HG03060 (cell line): ENCODE measurements at regions not wholly inside any gene's neighbourhood (a gene's known extent, or its start where the extent isn't known, plus 50 kb on each side); places are given as distances from the start of the nearest gene placed in this dataset.
"Not testable (repeated sequence)": the region's sequence is repeated elsewhere in the genome, so short reads cannot be mapped to it uniquely, and the experiment has no call there.

Experiments
- ATAC-seq: cut with Tn5 transposase; IDR thresholded peaks from one replicate; pipeline ENCODE4 v1.9.1; 2021; ENCODE audit warnings: low read depth, moderate number of reproducible peaks; ENCODE audit not compliant: unreplicated experiment

GRCh38 chr12:91897025-91897515, 248.6 kb downstream of the BTG1 start:
- ATAC-seq: no peak

DNA sequence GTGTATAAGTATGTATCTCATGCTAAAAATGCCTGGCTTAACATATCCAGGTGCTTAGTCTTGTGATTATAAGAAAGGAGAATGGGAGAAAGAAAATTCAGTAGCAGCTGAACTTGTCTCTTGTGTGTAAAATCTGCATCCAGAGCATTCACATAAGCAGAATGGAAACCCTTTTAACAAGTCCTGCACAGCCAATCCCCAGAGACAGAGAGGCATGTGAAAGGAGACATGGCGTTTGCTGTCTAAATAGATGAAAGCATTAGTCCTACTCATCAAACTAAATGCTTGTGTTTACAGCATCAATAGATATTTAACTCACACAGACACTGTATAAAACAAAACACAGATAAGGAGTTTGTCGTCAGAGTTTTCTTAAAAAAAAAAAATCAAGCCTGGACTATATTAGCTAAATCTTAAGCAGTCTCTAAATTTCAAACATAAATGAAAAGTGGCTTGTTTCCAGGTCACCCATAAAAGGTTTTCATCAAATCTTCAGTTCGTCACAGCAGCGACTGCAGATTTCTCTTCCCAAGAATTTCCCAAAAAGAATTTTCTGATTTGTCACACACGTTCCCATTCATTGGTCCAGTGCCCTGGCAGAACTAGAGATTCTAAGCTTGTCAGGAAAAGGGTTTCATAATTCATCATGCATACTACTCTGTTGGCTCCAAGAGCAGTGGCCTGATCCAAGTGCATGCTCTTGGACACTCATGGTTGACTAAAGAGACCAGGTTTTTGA, 249.2 kb downstream of the BTG1 start:
- ATAC-seq: no peak

DNA sequence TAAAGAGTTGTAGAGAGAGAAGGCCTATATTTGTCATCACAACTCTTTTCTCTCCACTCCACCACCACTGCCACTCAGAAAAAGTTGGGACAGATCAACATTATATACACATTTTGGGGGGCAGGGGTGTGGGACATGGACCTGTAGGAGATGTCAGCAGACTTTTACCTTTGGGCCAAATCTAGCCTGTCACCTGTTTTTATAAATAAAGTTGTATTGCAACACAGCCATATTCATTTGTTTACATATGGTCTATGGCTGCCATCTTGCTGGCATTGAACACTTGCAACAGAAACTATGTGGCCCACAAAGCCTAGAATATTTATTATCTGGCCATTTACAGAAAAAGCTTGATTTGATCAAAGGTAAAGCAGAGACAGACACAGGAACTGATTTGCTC, 250.7 kb downstream of the BTG1 start:
- ATAC-seq: no peak

DNA sequence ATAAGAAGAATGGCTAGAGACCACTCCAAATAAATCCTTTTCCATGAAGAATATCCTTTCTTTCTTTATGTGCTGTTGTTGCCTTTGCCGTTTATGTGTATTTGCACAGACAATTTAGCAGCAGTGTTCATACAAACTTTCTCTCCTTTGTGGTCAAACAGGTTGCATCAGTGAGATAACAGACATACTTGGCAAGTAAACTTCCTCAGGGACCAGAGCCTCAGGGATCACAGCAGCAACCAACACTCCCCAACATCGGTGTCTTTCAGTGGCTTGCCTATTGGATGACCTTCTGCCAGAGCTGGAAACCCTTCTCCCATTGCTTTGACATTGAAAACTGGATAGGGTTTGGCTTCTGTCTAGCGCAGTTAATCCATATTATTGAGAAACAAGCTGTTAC, 252.2 kb downstream of the BTG1 start:
- no peak for ATAC-seq

DNA sequence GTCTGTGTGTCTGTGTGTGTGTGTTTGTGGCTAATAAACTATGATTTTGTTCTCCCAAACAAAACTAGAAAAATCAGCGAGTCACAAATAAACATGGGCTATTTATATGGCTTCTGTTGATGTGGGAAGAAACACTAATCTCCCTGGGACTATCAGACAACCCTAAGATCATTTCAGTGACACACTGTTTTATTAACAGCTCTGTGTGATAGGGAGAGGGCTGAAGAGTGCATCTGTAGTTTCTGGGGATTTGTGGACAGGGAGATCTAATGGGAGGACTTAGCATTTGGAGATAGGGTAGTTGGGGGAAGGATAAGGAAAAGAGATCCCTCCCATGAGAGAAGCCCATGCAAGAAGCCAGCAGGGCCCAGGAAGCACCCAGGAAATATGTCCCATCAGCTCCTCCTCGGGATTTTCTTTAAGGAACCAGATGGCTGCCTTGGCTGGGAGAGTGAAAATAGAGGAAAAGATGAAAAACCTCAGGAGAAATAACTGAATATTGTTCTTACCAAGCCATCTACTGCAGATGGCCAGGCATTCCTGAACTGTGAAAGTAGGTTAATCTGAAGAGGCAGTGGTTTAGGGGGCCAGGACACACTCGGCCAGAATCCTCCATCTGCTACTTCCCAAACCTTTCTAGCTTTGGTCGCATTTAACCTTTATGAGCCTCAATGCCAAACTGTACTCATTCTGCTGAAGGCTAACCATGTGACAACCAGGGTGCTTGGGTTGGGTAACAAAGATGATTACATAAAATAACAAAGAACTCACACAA, 253.4 kb downstream of the BTG1 start:
- ATAC-seq: no peak

- no peak for ATAC-seq
These were observed 254.9 kb downstream of the BTG1 start for GRCh38 chr12:91890742-91891141.

DNA sequence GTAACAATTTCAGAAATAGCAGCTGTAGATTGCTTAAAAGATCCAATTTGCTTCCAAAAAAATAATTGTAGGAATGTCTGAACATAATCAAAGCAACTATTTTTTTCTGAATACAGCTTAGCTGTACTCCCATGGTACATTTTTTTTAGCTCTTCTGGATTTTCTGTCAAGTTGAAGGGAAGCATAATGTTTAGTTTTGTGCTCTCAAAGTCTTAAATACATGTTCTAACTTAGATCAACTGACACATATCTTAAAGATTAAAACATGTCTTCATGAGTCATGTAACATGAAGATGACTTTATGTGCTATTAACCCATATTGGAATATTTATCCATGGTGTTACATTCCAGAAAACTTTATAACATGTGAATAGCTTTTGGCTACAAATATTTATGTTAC, 255.7 kb downstream of the BTG1 start:
- ATAC-seq: no peak

DNA sequence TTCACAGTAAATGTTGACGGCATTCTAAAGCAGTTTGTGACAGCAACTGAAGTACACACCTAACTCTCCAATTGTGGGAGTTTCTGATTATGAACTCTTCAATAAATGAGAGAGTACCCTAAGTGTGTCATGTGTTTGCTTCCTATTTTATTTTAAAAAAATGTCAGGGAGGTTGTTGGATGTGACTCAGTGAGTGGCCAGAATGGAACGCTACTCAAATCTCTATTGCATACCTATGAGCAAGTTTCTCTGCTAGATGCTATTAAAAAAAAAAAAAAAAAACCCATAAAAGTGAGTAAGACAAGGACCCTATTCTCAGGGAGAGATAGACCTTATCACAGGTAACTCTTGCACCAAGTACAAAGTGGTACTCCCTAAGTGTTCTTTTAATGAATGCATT, 256.6 kb downstream of the BTG1 start:
- no peak for ATAC-seq

DNA sequence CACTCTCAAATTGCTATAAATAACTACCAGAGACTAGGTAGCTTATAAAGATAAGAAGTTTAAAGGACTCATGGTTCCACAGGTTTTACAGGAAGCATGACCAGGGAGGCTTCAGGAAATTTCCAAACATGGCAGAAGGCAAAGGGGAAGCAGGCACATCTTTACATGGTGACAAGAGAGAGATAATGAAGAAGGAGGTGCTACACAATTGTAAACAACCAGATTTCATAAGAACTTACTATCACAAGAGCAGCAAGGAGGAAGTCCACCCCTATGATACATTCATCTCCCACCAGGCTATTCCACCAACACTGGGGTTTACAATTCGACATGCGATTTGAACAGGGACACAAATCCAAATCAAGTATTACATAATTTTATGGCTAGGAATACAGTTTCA, 257.7 kb downstream of the BTG1 start:
- no peak for ATAC-seq

DNA sequence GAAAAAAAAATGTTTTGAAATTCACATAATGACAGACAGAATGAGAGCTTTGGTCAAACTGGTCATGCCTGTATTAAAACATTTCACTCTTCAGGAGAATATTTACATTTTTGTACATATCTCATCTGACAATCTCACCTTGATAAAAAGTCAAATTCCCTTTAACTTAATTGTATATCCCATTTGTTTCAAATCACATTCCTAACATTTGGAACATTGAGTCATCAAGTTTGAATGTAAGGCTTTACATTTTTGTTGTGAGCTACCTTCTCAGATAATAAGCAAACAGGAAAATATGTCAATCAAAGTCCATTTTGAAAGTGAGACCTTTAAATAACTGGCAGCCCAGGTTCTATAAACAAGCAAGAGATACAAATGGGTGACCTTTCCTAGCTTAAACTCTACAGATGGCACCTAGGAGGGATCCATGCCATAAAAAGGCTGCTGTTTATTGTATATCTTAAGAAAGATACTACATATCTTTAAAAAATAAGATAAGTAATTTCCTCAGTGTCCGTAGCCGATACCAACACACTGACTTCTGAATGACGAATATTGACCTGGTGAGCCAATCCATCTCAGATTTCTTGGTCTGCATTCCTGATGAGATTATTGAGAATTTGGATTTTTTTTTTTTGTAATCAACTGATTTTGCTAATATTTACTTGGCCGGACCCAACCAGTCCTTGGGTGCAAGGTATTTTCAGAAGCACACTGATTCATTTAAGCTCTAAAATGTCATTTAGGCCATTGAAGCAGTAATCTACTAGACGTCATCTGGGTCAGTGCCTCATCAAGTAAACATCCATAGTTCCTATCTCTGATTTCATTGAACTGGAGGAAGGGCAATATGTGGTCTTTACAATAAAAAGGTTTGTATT, 259.6 kb downstream of the BTG1 start:
- no peak for ATAC-seq

GRCh38 chr12:91884230-91884629, 261.4 kb downstream of the BTG1 start:
- no peak for ATAC-seq

- ATAC-seq: no peak
These were observed 261.8 kb downstream of the BTG1 start for GRCh38 chr12:91883811-91884210.

DNA sequence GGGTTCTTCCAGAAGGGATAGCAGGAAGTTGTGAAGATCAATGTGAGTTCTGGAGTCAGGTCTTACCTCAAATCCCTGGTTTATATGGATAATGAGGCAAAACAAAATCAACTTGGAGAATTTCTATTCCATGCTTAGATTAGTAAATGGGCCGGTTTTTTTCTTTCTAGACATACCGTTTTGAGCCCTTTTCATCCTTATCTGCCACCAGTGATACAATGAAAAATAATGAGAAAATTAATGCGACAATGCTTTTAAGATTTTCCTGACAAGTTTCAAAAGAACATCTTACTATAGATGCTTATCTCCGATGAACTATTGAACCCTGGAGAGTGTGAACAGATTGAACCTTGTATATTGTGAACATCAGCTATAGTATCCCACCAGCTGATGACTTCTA, 262.7 kb downstream of the BTG1 start:
- no peak for ATAC-seq

DNA sequence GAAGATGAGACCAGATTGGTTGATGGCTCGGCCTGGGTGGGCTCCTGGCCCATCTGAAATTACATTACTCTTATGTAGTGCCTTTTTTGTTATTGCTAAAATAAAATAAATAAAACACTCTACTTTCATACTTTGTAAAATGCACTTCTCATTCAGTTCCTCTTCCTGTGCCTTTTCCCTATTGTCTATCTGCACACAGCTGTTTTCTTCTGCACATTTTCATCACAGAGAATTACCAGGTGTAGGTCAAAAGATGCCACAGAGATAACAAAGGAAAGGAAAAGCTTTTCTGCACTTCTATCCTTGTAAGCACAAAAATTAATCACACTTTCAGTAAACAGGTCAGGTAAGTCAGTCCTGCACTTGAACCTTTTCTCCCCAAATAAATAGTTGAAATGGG, 265.1 kb downstream of the BTG1 start:
- no peak for ATAC-seq

GRCh38 chr12:91877456-91878235, 268.0 kb downstream of the BTG1 start:
- no peak for ATAC-seq

DNA sequence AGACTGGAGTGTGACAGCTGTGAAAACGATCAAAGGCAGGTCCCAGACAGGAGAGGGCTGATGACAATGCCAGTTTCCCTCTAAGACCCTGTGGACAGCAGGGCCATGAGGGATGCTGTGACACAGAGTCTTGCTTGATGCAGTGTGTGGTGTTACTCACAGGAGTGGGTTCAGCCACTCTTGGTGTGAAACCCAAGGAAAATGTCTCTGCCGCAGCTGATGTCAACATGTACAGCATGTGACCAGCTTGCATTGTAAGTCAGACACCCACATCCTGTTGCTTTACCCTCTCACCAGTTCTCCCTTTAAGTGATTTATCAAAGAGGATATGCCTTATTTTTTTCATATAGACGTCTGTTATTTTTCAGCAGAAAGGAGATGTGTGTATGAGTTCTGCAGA, 268.6 kb downstream of the BTG1 start:
- ATAC-seq: peak; percentile 70

DNA sequence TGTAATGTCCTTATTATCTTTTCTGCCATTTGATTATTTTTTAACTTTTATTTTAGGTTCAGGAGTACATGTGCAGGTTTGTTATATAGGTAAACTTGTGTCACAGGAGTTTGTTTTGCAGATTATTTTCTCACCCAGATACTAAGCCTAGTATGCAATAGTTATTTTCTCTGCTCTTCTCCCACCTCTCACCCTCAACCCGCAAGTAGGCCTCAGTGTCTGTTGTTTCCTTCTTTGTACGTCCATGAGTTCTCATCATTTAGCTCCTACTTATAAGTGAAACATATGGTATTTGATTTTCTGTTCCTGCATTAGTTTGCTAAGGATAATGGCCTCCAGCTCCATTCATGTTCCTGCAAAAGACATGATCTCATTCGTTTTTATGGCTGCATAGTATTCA, 270.0 kb downstream of the BTG1 start:
- not testable (repeated sequence) for ATAC-seq

- no peak for ATAC-seq
These were observed 271.4 kb downstream of the BTG1 start for GRCh38 chr12:91874086-91874865.

GRCh38 chr12:91871751-91872150, 273.9 kb downstream of the BTG1 start:
- no peak for ATAC-seq
